ENCODE measurements at regions not wholly inside any gene's neighbourhood (a gene's known extent, or its start where the extent isn't known, plus 50 kb on each side); places are given as distances from the start of the nearest gene placed in this dataset.
A peak's percentile ranks its signal among the peaks of the same experiment; 100 is the strongest.

DNA sequence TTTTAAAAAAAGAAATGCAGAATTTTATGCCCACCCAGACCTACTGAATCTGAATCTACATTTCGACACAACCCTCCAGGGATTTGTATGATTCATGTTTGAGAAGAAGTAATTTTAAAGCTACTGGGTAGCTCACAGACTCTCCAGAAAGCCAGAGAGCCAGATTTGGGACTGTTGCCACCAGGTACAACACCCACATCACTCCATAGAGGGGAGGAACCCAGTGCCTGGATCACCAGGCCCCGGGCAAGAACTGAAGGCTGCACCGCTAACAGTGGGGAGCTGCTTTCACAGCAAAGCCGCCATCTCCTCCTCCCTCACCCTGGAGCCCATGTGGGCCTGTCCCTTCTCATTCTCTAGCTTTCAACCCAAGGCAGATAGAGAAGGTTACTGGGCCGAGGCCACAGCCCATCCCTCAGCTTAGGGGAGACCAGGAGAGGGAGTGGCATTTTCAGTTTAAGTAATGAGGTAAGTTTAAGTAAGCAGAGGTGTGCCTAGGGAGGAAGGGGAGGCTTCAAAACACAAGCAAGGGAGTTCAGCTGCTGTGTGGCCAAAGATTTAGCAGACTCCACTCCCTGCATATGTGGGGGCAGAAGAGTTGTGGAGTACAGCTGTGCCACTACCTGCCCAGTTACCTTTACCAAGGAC is 109.8 kb downstream of the IL12A start:
- in situ Hi-C loops (cut with HindIII; ENCODE audit: extremely low pct_ligation_motif_present, low pct_unique_long_range_greater_than_20kb) = no loop called here
- H3K36me3 ChIP-seq (replicated peaks in 1 of 2; ENCODE audit: control insufficient read depth in 1 of 2, insufficient read depth in 2 of 2, low read length in 2 of 2) = no peaks in the 10 kb centered on the region
- H3K27me3 ChIP-seq (ENCODE audit: control insufficient read depth in 1 of 2, insufficient read depth in 2 of 2, low read length in 2 of 2) = no peaks in the 10 kb centered on the region; a peak in 1 of 5 replicates
- peak overlapping the region; percentile 18; the same call in 1 of the 2 replicates for H3K4me2 ChIP-seq (ENCODE audit: low read depth, low read length)
- POLR2A ChIA-PET = interaction anchor here (0.9 to 1.6 kb wide), 2 partner anchors 8 to 11 kb away, joined by 3 to 5 read pairs; no protein-coding TSS in a partner anchor
- ATAC-seq (peak; percentile 48; the same call in 2 of the 3 replicates), DNase-seq (ENCODE audit: low spot score) (no peak), FAIRE-seq (no peak)
- H3K4me3 ChIP-seq (replicated peaks in 1 of 3; ENCODE audit: insufficient read depth in 1 of 3, low read depth in 2 of 3, low read length in 3 of 3) = no peak overlapping the region
- H4K20me1 ChIP-seq (ENCODE audit: insufficient read depth, low read length) = no peaks in the 10 kb centered on the region
- CTCF ChIA-PET (ENCODE audit: low intra/inter-chr PET ratio, low total read pairs) = no interaction called here
- BruUV-seq (replicated peaks) = no TSS peak
- no peaks in the 10 kb centered on the region for H3K9me3 ChIP-seq (ENCODE audit: low read length)
- peaks cover 28% of the 10 kb centered on the region for H3K4me1 ChIP-seq (ENCODE audit: insufficient read depth, low read length)
- no peaks in the 10 kb centered on the region for H3K79me2 ChIP-seq (ENCODE audit: insufficient read depth, low read length)
- 38% methylated on average over 3 of the region's 5 CpGs for WGBS (ENCODE audit: low lambda C conversion rate)
- H3K9ac ChIP-seq (ENCODE audit: insufficient read depth, low read depth, low read length) = no peak overlapping the region
- H2AFZ ChIP-seq (ENCODE audit: low read length) = no peak overlapping the region
- no peak for TF ChIP-seq ZNF564 (CRISPR knock-in tag; IDR thresholded peaks at IDR 0.05)
- no peak for TF ChIP-seq GABPA (IDR thresholded peaks at IDR 0.05; ENCODE audit: low read depth, low read length)
- TF ChIP-seq GABPA (CRISPR knock-in tag; IDR thresholded peaks at IDR 0.05; ENCODE audit: low read depth) = no peak
- TF ChIP-seq ZNF20 (CRISPR knock-in tag; IDR thresholded peaks at IDR 0.05) = no peak
- TF ChIP-seq, protein P1, sequence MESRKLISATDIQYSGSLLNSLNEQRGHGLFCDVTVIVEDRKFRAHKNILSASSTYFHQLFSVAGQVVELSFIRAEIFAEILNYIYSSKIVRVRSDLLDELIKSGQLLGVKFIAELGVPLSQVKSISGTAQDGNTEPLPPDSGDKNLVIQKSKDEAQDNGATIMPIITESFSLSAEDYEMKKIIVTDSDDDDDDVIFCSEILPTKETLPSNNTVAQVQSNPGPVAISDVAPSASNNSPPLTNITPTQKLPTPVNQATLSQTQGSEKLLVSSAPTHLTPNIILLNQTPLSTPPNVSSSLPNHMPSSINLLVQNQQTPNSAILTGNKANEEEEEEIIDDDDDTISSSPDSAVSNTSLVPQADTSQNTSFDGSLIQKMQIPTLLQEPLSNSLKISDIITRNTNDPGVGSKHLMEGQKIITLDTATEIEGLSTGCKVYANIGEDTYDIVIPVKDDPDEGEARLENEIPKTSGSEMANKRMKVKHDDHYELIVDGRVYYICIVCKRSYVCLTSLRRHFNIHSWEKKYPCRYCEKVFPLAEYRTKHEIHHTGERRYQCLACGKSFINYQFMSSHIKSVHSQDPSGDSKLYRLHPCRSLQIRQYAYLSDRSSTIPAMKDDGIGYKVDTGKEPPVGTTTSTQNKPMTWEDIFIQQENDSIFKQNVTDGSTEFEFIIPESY (CRISPR knock-in tag; IDR thresholded peaks at IDR 0.05) = peak; percentile 78
- TF ChIP-seq NFIC (IDR thresholded peaks at IDR 0.05; ENCODE audit: low read length) = no peak
- intact Hi-C loops (cut with micrococcal nuclease; ENCODE audit: unreplicated experiment) = no loop called here
- H3K27ac ChIP-seq (ENCODE audit: extremely low read length, insufficient read depth, low read length) = no peak overlapping the region
